Right cardiac atrium (tissue), 5 donors: ENCODE measurements at regions not wholly inside any gene's neighbourhood (a gene's known extent, or its start where the extent isn't known, plus 50 kb on each side); places are given as distances from the start of the nearest gene placed in this dataset.

Source experiments
- ATAC-seq, 2 donors: fragments of 200-7000 bp; cut with Tn5 transposase; one replicate each; pipeline versions ENCODE4 v1.8.0 to v1.9.1; 2020; ENCODE audit warnings: moderate library complexity in 2 of 2, mild to moderate bottlenecking in 1 of 2
- DNase-seq, 3 donors: peaks; one replicate each; pipeline ENCODE4 v3.0.0-alpha.2; 2020
- H3K27ac ChIP-seq: one replicate; pipeline ENCODE4 v1.5.1; 2013; ENCODE audit warnings: mild to moderate bottlenecking, low read length, control low read depth, moderate library complexity
- H3K27me3 ChIP-seq: one replicate; pipeline ENCODE4 v1.6.1; 2013; ENCODE audit not compliant: control insufficient read depth, insufficient read depth
- H3K4me1 ChIP-seq: one replicate; pipeline ENCODE4 v1.6.1; 2013; ENCODE audit warnings: low read length; ENCODE audit not compliant: control insufficient read depth, insufficient read depth
- H3K4me3 ChIP-seq: one replicate; pipeline ENCODE4 v1.5.1; 2013; ENCODE audit warnings: low read length, control low read depth
- H3K9me3 ChIP-seq: one replicate; pipeline ENCODE4 v1.6.1; 2013; ENCODE audit warnings: low read length; ENCODE audit not compliant: control insufficient read depth
- WGBS: extraction: QIAGEN DNeasy Blood & Tissue Kit; methylation state at CpG from one replicate; pipeline ENCODE4 v1.1.7; 2013; 5-methylcytosine and 5-hydroxymethylcytosine counted together
- intact Hi-C, 4 donors: fragments of 100-400 bp; cut with DNase I; formaldehyde crosslinking; loops; one replicate each; pipeline versions ENCODE4 v1.11.0 to v1.14.0; 2022 to 2023
- donor health status: healthy with polysubstance abuse.
- donor health status: DM: no; HTN: yes; CAD: no.
- donor health status: DM: no; HTN: no; CAD: no.
- donor health status: DM: no; HTN: yes; CAD: no; lungs with severe emphysema.
- donor health status: DM: yes; HTN: yes; CAD: no.

DNA sequence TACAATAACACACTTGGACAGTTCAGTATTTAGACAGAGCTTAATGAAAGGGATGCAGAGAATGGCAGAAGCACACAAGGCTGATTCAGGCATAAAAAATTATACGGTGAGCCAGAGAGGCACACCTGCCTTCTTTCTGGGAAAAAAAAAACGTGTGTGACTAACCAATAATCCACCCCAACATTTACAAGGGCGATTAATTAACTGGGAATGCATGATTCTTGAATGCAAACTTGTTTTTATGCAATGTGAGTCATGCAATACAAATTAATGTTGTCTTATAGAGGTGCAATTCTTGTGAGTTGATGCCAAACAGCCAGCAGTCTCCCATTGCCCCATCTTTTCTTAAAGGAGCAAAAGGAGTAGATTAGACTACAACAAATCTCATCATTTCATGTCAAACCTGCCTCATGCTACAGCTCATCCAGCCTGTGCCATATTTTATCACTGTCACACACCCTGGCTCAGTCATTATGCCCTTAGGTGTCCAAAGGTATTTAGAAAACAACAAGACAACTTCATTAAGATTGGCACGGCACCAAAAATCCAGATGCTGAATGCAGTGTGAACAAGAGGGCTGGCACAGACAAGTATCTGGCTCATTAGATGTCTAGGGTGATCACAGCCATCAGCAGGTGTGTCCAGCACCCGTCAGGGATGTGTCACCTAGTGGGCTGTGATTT, 721.1 kb downstream of the EFNB2 start:
- Histone ChIP-seq H3K27ac (no peak overlapping the region), H3K4me1 (no peaks in the 10 kb centered on the region), H3K4me3 (no peak overlapping the region), H3K27me3 (no peaks in the 10 kb centered on the region), H3K9me3 (no peaks in the 10 kb centered on the region)
- intact Hi-C loops: no loop called here
- DNase-seq (no peak), ATAC-seq (no peak)
- 78% methylated on average over 5 of the region's 5 CpGs for whole genome bisulfite sequencing

DNA sequence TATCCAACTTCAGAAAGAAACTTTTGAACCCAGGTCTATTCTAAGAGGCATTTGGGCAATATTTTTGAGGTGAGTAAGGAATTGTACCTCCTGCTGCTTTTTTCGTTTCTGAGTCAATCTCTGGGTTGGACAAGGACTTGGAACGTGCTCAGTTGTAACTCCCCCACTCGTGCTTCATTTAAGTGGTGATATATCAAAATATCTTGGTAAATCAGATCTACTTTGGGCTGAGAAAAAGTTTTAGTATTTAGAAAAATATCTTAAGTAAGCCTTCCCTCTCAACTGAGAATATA, 728.9 kb downstream of the EFNB2 start:
- DNase-seq (no peak), ATAC-seq (no peak)
- H3K9me3 ChIP-seq: no peaks in the 10 kb centered on the region
- H3K4me1 ChIP-seq: no peaks in the 10 kb centered on the region
- no peak overlapping the region for H3K4me3 ChIP-seq
- intact Hi-C loops: no loop called here
- no peaks in the 10 kb centered on the region for H3K27me3 ChIP-seq
- WGBS: 60% methylated on average over 3 of the region's 3 CpGs
- no peak overlapping the region for H3K27ac ChIP-seq

DNA sequence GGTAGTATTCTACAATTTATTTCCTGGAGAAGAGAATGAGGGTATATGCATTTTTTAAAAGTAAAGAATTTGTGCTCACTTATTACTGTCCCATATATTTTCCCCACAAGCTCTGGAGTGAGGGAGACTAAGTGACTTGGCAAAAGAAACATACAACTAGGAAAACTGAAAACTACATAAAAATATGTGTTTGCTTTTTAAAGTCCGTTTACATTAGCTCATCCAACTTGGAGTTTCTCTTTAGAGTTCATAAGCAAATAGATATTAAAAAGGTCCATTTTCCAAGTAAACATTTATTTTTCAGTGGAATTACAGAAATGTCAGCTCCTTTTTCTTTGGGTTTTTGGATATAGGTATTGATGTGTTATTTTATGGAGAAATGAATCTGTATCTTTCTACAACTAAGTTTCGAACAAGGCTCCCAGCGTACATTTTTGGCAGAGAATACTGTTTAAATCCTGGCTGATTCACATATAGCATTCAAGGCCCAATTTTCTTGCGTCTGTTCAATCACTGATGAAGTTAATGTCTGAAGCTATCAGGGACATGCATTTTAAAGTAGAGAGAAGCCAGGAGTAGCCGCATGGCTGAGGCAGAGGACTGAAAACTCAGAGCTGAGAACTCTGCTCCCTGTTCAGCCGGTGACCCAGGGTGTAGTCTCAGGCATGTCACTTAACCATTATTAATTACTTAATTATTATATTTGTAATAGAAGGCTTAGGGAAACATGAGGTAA, 729.4 kb downstream of the EFNB2 start:
- H3K4me3 ChIP-seq: no peak overlapping the region
- intact Hi-C loops: no loop called here
- no peaks in the 10 kb centered on the region for H3K9me3 ChIP-seq
- DNase-seq (no peak), ATAC-seq (no peak)
- H3K27me3 ChIP-seq: no peaks in the 10 kb centered on the region
- H3K4me1 ChIP-seq: no peaks in the 10 kb centered on the region
- WGBS: 67% methylated on average over 6 of the region's 6 CpGs
- no peak overlapping the region for H3K27ac ChIP-seq

DNA sequence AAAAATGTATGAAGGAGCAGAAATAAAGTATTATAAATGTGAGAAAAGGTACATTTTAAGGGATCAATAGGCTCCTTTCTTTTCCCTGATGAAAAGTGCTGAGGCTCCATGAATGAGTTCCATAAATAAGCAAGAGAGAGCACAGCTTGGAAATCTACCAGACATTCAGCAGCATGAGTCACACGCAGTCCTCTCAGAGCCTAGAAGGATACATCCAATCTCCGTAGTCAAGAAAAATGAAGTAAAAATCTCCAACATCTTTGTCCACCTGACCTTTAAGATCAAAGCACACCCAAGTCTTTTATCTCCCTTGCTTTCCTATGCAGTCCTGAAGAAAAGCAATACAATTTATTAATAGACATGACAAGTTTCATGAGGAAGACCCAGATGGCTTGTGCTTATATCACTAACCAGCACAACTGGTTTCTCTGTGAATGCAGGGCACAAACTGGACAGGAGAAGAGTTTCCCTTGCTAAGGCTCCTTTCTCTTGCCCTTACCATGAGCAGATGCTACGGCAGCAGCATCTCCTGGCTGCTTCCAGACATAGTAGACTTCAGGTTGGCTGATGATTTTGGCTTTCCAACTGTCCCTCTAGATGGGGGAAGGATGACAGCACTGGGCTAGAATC, 730.8 kb downstream of the EFNB2 start:
- H3K27me3 ChIP-seq: no peaks in the 10 kb centered on the region
- H3K4me1 ChIP-seq: no peaks in the 10 kb centered on the region
- DNase-seq (no peak), ATAC-seq (no peak)
- no peak overlapping the region for H3K4me3 ChIP-seq
- intact Hi-C loops: no loop called here
- H3K9me3 ChIP-seq: no peaks in the 10 kb centered on the region
- 67% methylated on average over 3 of the region's 3 CpGs for WGBS
- no peak overlapping the region for H3K27ac ChIP-seq

DNA sequence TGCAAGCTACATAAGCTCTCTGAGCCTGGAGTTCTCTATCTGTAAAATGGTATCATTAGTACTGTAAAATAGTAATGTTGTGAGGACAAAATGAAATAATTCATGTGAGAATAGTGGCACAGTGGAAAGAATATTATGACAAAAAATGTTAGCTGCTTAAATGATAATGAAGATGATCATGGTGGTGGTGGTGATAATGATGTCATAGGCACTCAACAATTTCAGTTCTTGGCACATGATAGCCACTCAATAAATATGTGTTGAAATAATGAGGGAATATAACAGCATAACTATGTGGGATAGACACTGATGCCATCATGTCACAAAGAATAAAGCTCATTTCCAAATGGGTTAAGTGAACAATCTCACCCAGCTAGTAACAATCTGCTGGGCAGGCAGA, 736.3 kb downstream of the EFNB2 start:
- intact Hi-C loops: no loop called here
- Histone ChIP-seq H3K27ac (no peak overlapping the region), H3K27me3 (no peaks in the 10 kb centered on the region), H3K9me3 (no peaks in the 10 kb centered on the region), H3K4me1 (no peaks in the 10 kb centered on the region), H3K4me3 (no peak overlapping the region)
- no peak for DNase-seq
- no peak for ATAC-seq

DNA sequence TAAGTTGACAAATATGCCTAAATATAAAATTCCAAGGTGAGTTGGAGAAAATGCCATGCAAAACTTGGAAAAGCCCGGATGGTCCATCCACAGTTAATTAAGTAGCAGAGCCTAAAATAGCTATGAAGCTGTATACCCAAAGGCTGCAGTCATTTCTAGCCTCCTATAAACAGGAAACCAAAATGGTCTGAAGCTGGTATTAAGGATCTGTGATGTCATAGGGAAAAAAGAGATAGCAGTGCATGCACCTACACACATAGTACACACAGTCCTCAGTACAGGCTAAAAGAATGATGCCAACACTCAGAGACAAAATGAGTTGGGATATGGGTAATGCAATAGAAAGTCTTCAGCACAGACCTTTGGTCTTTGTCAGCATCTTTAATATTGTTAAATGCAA, 736.9 kb downstream of the EFNB2 start:
- intact Hi-C loops: no loop called here
- no peak overlapping the region for H3K4me3 ChIP-seq
- H3K27ac ChIP-seq: no peak overlapping the region
- 43% methylated on average over 1 of the region's 1 CpG for WGBS
- ATAC-seq (no peak), DNase-seq (no peak)
- no peaks in the 10 kb centered on the region for H3K9me3 ChIP-seq
- H3K4me1 ChIP-seq: no peaks in the 10 kb centered on the region
- no peaks in the 10 kb centered on the region for H3K27me3 ChIP-seq

DNA sequence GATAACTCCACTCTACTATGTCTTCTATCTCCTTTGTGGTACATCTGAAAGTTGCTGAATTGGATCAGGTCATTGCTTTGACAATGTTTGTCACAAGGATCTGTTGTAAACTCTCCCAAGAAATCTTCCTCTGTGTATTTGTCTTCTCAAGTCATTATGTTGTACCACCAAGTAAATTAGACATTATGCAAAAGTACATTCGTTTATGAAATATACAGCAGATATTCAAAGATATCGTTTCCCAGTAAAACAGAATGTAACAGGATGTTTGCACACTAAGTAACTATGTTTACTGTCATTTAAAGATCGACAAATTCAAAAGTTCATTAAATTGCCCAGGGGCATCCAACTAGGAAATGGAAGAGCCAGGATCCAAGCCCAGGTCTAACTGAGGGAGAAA, 739.4 kb downstream of the EFNB2 start:
- intact Hi-C loops: no loop called here
- 90% methylated on average over 3 of the region's 3 CpGs for WGBS
- DNase-seq (no peak), ATAC-seq (no peak)
- Histone ChIP-seq H3K27me3 (no peaks in the 10 kb centered on the region), H3K27ac (no peak overlapping the region), H3K9me3 (no peaks in the 10 kb centered on the region), H3K4me3 (no peak overlapping the region), H3K4me1 (no peaks in the 10 kb centered on the region)

DNA sequence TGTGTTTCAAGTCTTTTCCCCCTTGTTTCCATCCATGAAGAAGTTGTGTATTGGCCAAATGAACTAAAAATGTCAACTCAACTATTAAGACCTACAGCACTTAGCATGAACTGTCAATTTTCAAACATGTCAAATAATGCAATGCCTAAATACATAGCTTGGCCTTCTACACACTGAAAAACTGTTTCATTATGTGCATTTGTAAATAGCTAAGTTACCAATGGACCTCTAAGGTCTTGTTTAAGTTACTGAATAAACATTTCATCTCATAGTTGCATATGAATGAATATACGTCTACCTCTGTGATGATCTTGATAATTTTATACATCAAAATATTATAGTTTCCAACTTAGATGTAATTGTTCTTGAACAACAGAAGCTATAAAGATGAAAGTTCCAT, 744.5 kb downstream of the EFNB2 start:
- no peak for DNase-seq
- Histone ChIP-seq H3K4me1 (no peaks in the 10 kb centered on the region), H3K27ac (no peak overlapping the region), H3K4me3 (no peak overlapping the region), H3K9me3 (no peaks in the 10 kb centered on the region), H3K27me3 (no peaks in the 10 kb centered on the region)
- WGBS: 92% methylated on average over 1 of the region's 1 CpG
- intact Hi-C loops: no loop called here
- no peak for ATAC-seq

DNA sequence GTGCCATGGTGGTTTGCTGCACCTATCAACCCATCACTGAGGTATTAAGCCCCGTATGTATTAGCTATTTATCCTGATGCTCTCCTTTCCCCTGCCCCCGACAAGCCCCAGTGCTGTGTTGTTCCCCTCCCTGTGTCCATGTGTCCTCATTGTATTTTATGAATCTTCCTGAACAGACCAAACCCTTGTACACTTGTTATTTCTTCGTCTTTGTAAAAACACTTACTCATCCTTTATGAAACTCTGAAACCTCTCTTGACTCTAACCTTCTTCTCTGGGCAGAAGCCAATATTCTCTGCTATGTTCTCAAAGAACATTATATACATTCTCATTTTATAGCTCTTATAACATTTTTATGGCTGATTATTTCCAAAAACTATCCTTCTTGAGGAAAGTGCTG, 746.9 kb downstream of the EFNB2 start:
- Histone ChIP-seq H3K27me3 (no peaks in the 10 kb centered on the region), H3K4me3 (no peak overlapping the region), H3K4me1 (no peaks in the 10 kb centered on the region), H3K27ac (no peak overlapping the region), H3K9me3 (no peaks in the 10 kb centered on the region)
- WGBS: 93% methylated on average over 3 of the region's 3 CpGs
- ATAC-seq (no peak), DNase-seq (no peak)
- intact Hi-C loops: no loop called here

DNA sequence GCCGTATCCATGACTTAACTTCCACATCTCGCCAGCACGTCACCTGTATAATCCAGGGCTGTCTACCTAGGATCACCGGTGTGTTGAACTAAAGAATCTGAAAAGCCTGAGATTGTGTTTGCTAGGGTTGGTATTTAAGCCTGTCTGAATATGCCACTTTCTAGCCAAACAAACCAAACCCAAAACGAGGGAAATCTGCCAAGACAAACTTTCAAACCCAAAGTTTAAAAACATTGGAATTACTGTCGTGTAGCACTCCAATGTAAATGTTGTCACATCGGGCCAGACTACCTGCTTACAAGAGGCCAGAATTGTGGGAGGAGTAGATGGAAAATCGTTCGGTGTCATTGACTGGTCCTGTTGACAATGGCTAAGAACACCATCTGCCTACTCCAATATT, 747.8 kb downstream of the EFNB2 start:
- intact Hi-C loops: no loop called here
- 80% methylated on average over 9 of the region's 9 CpGs for WGBS
- no peak for ATAC-seq
- H3K27ac ChIP-seq: no peak overlapping the region
- H3K27me3 ChIP-seq: no peaks in the 10 kb centered on the region
- H3K4me1 ChIP-seq: no peaks in the 10 kb centered on the region
- no peak overlapping the region for H3K4me3 ChIP-seq
- no peaks in the 10 kb centered on the region for H3K9me3 ChIP-seq
- DNase-seq: no peak

DNA sequence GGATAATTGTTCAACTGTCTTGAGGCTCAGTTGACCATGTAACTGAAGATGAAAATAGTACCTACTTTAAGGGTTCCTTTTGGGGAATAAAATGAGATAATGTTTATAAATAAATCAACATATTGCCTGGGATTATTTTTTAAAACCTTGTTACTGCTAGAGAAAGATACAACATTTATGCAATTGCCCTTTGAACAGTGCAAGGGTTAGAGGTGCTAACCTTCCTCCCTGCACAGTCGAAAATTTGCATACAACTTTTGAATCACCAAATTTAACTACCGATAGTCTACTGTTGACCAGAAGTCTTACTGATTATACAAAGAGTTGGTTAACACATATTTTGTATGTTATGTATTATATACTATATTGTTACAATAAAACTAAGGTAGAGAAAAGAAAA, 750.0 kb downstream of the EFNB2 start:
- DNase-seq (no peak), ATAC-seq (no peak)
- WGBS: 86% methylated on average over 2 of the region's 2 CpGs
- no peak overlapping the region for H3K4me3 ChIP-seq
- H3K4me1 ChIP-seq: no peaks in the 10 kb centered on the region
- H3K27ac ChIP-seq: no peak overlapping the region
- H3K9me3 ChIP-seq: no peaks in the 10 kb centered on the region
- intact Hi-C loops: no loop called here
- H3K27me3 ChIP-seq: no peaks in the 10 kb centered on the region
